CD1c-positive myeloid dendritic cell (primary cell): ENCODE measurements at regions not wholly inside any gene's neighbourhood (a gene's known extent, or its start where the extent isn't known, plus 50 kb on each side); places are given as distances from the start of the nearest gene placed in this dataset.

ENCODE experiments used
- DNase-seq: peaks from one replicate; pipeline ENCODE4 v3.0.0-alpha.2; 2016; ENCODE audit errors: extremely low spot score

GRCh38 chr6:43869792-43870659, 100.0 kb downstream of the VEGFA start:
- no peak for DNase-seq

GRCh38 chr6:43869079-43869710, 99.2 kb downstream of the VEGFA start:
- no peak for DNase-seq

- DNase-seq = no peak
These were observed 98.5 kb downstream of the VEGFA start for GRCh38 chr6:43868467-43868866.

- DNase-seq = no peak
These were observed 98.0 kb downstream of the VEGFA start for GRCh38 chr6:43867996-43868395.

GRCh38 chr6:43867246-43867645, 97.2 kb downstream of the VEGFA start:
- DNase-seq = no peak

GRCh38 chr6:43865932-43866645, 96.1 kb downstream of the VEGFA start:
- no peak for DNase-seq

GRCh38 chr6:43865086-43865485, 95.1 kb downstream of the VEGFA start:
- no peak for DNase-seq

GRCh38 chr6:43862925-43863324, 92.9 kb downstream of the VEGFA start:
- DNase-seq = no peak

- DNase-seq = peak; percentile 5
These were observed 91.3 kb downstream of the VEGFA start for GRCh38 chr6:43861212-43861894.

- no peak for DNase-seq
These were observed 90.3 kb downstream of the VEGFA start for GRCh38 chr6:43860285-43860684.

GRCh38 chr6:43859213-43859612, 89.2 kb downstream of the VEGFA start:
- DNase-seq = no peak

GRCh38 chr6:43858161-43859153, 88.4 kb downstream of the VEGFA start:
- no peak for DNase-seq

GRCh38 chr6:43856005-43856765, 86.2 kb downstream of the VEGFA start:
- DNase-seq = peak; percentile 18

- DNase-seq = no peak
These were observed 85.2 kb downstream of the VEGFA start for GRCh38 chr6:43855247-43855646.

GRCh38 chr6:43853066-43853650, 83.1 kb downstream of the VEGFA start:
- no peak for DNase-seq

GRCh38 chr6:43852350-43852864, 82.4 kb downstream of the VEGFA start:
- DNase-seq = no peak

- no peak for DNase-seq
These were observed 81.3 kb downstream of the VEGFA start for GRCh38 chr6:43851204-43851865.

- DNase-seq = no peak
These were observed 80.5 kb downstream of the VEGFA start for GRCh38 chr6:43850314-43851203.
